MG63 (cell line): ENCODE measurements at regions not wholly inside any gene's neighbourhood (a gene's known extent, or its start where the extent isn't known, plus 50 kb on each side); places are given as distances from the start of the nearest gene placed in this dataset.
A peak's percentile ranks its signal among the peaks of the same experiment; 100 is the strongest.

ENCODE experiments used
- DNase-seq: peaks from one replicate; pipeline ENCODE4 v3.0.0-alpha.2; 2020
- H3K27me3 ChIP-seq: fragments of 250-450 bp; sonication (Bioruptor Pico); 2 replicates; pipeline ENCODE4 v1.5.1; 2020; ENCODE audit warnings: mild to moderate bottlenecking, moderate library complexity
- H3K36me3 ChIP-seq: fragments of 250-450 bp; sonication (Bioruptor Pico); 2 replicates; pipeline ENCODE4 v1.5.1; 2020; ENCODE audit warnings: mild to moderate bottlenecking, moderate library complexity
- H3K4me3 ChIP-seq: fragments of 250-450 bp; sonication (Bioruptor Pico); 2 replicates; pipeline ENCODE4 v1.5.1; 2020; ENCODE audit warnings: mild to moderate bottlenecking, moderate library complexity
- H3K9me3 ChIP-seq: fragments of 250-450 bp; sonication (Bioruptor Pico); 2 replicates; pipeline ENCODE4 v1.5.1; 2020; ENCODE audit warnings: mild to moderate bottlenecking, moderate library complexity

DNA sequence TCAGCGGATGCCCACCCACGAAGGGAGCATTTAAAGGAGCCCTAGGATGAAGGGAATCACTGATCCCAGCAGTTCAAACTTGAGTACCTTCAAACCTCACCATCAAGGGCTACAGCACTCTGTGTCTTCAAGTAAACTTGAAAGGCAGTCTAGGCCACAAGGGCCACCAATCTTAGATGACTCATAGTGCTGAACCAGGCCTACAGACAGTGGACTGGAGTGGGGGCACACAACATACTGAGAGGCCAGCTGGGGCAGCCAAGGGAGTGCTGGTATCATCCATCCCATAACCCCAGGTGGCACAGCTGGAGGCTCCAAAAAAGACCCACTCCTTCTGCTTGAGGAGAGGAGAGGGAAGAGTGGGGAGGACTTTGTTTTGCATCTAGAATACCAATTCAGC is 345.4 kb downstream of the DUSP10 start:
- H3K4me3 ChIP-seq = no peak overlapping the region
- H3K27me3 ChIP-seq = no peaks in the 10 kb centered on the region
- no peak for DNase-seq
- H3K36me3 ChIP-seq = no peaks in the 10 kb centered on the region
- H3K9me3 ChIP-seq = peaks cover 26% of the 10 kb centered on the region

- DNase-seq = no peak
- Histone ChIP-seq H3K9me3 (peaks cover 26% of the 10 kb centered on the region), H3K27me3 (no peaks in the 10 kb centered on the region), H3K36me3 (no peaks in the 10 kb centered on the region), H3K4me3 (no peak overlapping the region)
Measured at GRCh38 chr1:221397141-221397540, 344.7 kb downstream of the DUSP10 start.

- H3K27me3 ChIP-seq = no peaks in the 10 kb centered on the region
- H3K4me3 ChIP-seq = no peak overlapping the region
- peaks cover 26% of the 10 kb centered on the region for H3K9me3 ChIP-seq
- no peaks in the 10 kb centered on the region for H3K36me3 ChIP-seq
- DNase-seq = peak; percentile 13
Measured at GRCh38 chr1:221397606-221398005, 344.3 kb downstream of the DUSP10 start.

GRCh38 chr1:221405146-221405545 is 336.7 kb downstream of the DUSP10 start:
- no peak overlapping the region for H3K4me3 ChIP-seq
- peaks cover 5% of the 10 kb centered on the region for H3K9me3 ChIP-seq
- no peaks in the 10 kb centered on the region for H3K36me3 ChIP-seq
- no peak for DNase-seq
- H3K27me3 ChIP-seq = no peaks in the 10 kb centered on the region

GRCh38 chr1:221408117-221408803 is 333.6 kb downstream of the DUSP10 start:
- H3K36me3 ChIP-seq = no peaks in the 10 kb centered on the region
- H3K4me3 ChIP-seq = no peak overlapping the region
- no peaks in the 10 kb centered on the region for H3K27me3 ChIP-seq
- no peaks in the 10 kb centered on the region for H3K9me3 ChIP-seq
- DNase-seq = no peak

DNA sequence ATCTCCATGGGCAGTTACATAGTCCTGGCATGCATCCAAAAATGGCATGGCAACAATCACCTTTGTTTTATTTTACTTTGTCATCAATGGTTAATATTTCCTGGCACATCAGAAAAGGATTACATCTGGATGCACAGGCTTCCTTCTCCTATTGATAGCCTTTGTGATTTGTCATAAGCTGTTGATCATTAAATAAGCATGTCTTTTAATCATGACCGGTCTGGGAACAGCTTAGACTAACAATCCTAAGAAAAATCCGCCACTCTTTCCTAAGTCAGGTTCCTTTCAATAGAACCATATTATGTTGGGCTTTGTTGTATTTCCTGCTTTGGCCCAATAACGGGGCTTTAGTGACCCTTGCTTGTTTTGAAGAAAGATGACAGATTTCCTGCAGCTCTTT is 330.6 kb downstream of the DUSP10 start:
- Histone ChIP-seq H3K9me3 (no peaks in the 10 kb centered on the region), H3K4me3 (no peak overlapping the region), H3K27me3 (no peaks in the 10 kb centered on the region), H3K36me3 (no peaks in the 10 kb centered on the region)
- DNase-seq = no peak

DNA sequence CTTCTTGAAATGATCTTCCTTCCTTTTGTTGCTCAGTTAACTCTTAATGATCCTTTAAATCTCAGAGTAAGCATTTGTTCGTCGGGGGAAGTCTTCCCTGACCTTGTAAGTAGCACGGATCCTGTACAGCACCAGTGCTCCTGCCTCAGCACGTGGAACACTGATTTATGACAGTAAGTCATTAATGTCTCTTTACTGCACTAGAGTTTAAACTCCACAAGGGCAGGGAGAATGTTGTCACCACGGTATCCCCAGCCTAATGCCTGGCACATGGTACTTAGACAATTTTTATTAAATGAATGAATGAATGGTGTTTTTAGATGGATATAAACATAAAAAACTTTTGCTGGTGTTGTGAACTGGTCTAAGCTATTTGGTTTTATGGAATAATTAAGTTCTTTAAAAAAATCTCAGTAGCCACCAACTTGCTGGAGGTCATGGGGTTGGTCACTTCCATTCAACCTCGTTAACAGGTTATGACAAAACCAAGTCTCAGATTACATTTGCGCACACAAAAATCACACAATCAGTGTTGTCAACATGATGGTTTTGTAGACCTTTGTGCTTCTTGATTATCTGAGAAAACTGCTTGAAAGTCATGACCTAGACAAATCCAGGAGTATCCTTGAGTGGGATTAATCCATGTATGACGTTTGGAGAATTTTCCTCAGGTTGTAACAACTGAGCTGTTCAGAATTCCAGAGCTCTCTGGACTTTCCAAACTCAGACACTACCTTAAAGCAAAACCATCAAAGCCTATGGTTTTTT is 326.9 kb downstream of the DUSP10 start:
- no peak for DNase-seq
- no peaks in the 10 kb centered on the region for H3K27me3 ChIP-seq
- no peaks in the 10 kb centered on the region for H3K36me3 ChIP-seq
- no peak overlapping the region for H3K4me3 ChIP-seq
- no peaks in the 10 kb centered on the region for H3K9me3 ChIP-seq

DNA sequence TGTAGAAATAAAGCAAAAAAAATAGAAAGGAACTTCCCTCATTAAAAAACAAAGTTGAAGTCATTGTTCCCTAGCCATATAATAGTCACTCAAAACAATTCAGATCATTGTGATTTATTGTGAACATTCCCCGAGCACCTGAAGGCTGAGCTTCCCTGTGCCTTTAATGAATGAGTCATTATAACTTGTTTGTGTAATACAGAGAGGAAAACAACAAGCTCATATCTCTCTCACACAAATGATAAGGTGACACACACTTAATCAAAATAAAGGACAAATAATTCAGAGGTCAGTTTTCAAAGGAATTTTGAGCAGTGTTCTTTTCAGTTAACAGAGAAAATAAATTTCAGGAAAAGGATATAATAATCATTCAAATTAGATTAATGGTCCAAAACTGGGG is 326.2 kb downstream of the DUSP10 start:
- Histone ChIP-seq H3K27me3 (no peaks in the 10 kb centered on the region), H3K9me3 (no peaks in the 10 kb centered on the region), H3K4me3 (no peak overlapping the region), H3K36me3 (no peaks in the 10 kb centered on the region)
- no peak for DNase-seq

- Histone ChIP-seq H3K4me3 (no peak overlapping the region), H3K9me3 (0 out of 2 replicates have a peak, but pooled peaks cover 2% of the 10 kb centered on the region), H3K27me3 (no peaks in the 10 kb centered on the region), H3K36me3 (no peaks in the 10 kb centered on the region)
- no peak for DNase-seq
Measured at GRCh38 chr1:221416142-221416541, 325.7 kb downstream of the DUSP10 start.

DNA sequence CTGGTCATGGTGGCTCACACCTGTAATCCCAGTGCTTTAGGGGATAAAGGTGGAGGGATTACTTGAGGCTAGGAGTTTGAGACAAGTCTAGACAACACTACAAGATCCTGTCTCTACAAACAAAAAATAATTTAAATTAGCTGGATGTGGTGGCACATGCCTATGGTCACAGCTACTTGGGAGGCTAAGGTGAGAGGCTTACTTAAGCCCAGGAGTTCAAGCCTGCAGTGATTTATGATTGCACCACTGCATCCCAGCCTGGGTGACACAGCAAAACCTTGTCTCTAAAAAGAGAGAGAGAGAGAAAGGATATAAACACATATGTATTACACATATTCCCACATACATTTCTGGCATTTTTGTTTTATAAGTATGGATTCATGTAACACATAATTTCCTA is 325.2 kb downstream of the DUSP10 start:
- H3K27me3 ChIP-seq = no peaks in the 10 kb centered on the region
- no peak for DNase-seq
- H3K36me3 ChIP-seq = no peaks in the 10 kb centered on the region
- H3K9me3 ChIP-seq = 0 out of 2 replicates have a peak, but pooled peaks cover 2% of the 10 kb centered on the region
- H3K4me3 ChIP-seq = no peak overlapping the region

DNA sequence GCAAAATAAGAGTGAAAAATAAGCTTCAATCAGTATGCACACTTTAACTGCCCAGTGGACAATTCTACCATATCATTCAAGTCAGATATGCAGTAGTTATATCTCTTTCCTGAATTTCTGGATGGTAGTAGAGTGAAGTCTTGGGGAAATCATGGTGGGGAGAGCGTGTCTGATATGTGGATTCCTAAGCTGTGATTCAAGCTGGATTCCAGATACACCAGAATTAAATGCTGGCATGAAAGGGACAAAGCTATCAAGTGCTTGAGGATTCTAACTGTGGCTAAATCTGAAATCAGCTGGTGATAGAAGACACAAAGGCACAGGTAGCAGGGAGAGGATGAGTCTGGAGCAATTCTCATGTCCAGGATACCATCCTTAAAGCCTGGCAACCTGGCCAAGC is 323.5 kb downstream of the DUSP10 start:
- H3K36me3 ChIP-seq = no peaks in the 10 kb centered on the region
- H3K4me3 ChIP-seq = no peak overlapping the region
- H3K27me3 ChIP-seq = no peaks in the 10 kb centered on the region
- peaks cover 8% of the 10 kb centered on the region for H3K9me3 ChIP-seq
- DNase-seq = no peak

DNA sequence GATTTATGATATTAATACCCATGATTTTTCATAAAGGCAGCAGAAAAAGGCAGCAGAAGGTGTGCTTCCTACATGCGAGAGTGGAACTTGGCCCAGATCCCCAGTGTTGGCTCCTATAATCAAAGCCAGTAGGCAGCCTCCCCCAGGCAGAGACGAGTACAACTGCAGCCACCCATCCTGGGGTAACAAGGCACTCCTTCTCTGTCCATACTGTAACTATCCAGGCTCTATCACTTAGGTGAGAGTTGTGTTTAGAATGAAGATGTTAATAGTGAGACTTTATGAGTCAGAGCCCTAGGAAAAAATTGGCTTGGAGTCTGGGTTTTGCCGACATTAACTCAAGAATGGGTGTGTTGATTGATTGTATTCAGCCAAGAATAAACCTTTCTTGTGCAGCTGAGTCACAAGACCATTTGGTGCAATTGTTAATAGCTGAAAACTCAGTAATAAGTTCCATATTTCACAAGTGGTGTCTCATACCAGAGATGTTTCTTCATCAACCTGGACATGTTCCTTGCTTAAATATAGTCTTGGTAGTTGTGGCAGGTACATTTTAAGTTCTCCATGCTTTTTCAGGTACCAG is 322.3 kb downstream of the DUSP10 start:
- DNase-seq = peak; percentile 56
- no peaks in the 10 kb centered on the region for H3K27me3 ChIP-seq
- H3K9me3 ChIP-seq = peaks cover 10% of the 10 kb centered on the region
- H3K36me3 ChIP-seq = no peaks in the 10 kb centered on the region
- H3K4me3 ChIP-seq = no peak overlapping the region

- H3K9me3 ChIP-seq = peaks cover 29% of the 10 kb centered on the region
- no peak for DNase-seq
- no peak overlapping the region for H3K4me3 ChIP-seq
Measured at GRCh38 chr1:221429264-221429663, 312.6 kb downstream of the DUSP10 start.

DNA sequence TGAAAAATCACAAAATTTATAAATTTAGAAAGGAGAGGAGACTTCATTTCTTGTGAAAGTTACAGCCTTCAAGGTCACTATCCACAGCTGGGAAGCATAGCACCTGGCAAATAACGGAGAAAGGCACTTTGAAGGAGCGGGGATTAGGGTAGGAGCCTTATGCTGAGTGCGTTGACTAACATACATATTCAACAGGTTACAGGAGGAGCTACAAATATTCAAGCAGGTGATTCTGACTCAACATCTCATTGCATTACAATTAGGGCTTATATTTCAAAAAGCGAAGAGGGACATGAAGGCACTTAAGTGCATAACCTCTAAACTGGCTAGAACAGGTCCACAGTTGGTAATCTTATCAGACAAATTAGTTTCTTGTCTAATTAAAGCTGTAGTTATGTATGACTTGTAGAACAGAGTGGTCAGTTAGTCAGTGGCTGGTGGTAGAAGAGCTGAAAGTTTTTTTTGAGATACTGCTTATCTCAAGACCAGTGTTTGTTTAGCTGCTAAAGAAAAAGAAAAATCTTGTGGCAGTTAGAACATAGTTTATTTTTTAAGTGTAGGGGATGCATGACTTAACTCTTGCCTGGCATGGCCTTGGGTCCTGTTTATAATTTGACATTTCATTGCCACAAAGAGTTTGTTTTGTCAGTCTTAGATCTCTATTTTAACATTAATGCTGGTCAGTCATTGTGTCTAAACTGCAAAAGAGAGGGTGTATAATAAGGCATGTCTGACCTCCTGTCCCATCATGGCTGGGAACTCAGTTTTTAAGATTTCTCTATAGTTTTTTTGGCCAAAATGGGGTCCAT is 311.5 kb downstream of the DUSP10 start:
- Histone ChIP-seq H3K27me3 (no peaks in the 10 kb centered on the region), H3K4me3 (no peak overlapping the region), H3K9me3 (peaks cover 25% of the 10 kb centered on the region), H3K36me3 (no peaks in the 10 kb centered on the region; the same call in 1 of the 2 replicates)
- DNase-seq = peak; percentile 37

More at GRCh38 chr1:221429264-221429663, 312.6 kb downstream of the DUSP10 start:
- Histone ChIP-seq H3K27me3 (no peaks in the 10 kb centered on the region), H3K36me3 (no peaks in the 10 kb centered on the region; the same call in 1 of the 2 replicates)

GRCh38 chr1:221431068-221431651 is 310.7 kb downstream of the DUSP10 start:
- Histone ChIP-seq H3K36me3 (no peaks in the 10 kb centered on the region; the same call in 1 of the 2 replicates), H3K4me3 (no peak overlapping the region), H3K9me3 (peaks cover 25% of the 10 kb centered on the region), H3K27me3 (no peaks in the 10 kb centered on the region)
- peak; percentile 50 for DNase-seq

- no peaks in the 10 kb centered on the region; the same call in 1 of the 2 replicates for H3K36me3 ChIP-seq
- no peaks in the 10 kb centered on the region for H3K27me3 ChIP-seq
- H3K9me3 ChIP-seq = peaks cover 19% of the 10 kb centered on the region
- no peak for DNase-seq
- no peak overlapping the region for H3K4me3 ChIP-seq
Measured at GRCh38 chr1:221431961-221432360, 309.9 kb downstream of the DUSP10 start.
